ENCODE measurements at regions not wholly inside any gene's neighbourhood (a gene's known extent, or its start where the extent isn't known, plus 50 kb on each side); places are given as distances from the start of the nearest gene placed in this dataset.

DNA sequence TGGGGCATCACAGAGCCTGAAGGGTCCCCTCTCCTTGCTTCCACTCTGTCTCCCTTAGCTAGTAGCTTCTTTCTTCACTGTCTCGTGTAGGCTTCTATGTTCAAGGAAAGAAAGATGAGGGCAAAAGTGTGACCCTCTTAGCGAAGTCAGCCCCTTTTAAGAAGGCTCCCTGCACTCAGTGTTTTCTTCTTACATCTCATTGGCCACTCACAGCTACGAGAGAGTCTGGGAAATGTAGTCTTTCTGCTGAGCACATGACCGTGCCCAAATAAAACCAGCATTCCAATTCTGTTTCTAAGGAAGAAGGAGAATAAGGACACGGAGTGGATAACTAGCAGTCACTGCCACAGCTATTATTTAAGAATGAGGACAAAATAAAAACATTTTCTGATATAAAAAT, 104.9 kb upstream of the TNR start:
- TF ChIP-seq, protein P1, sequence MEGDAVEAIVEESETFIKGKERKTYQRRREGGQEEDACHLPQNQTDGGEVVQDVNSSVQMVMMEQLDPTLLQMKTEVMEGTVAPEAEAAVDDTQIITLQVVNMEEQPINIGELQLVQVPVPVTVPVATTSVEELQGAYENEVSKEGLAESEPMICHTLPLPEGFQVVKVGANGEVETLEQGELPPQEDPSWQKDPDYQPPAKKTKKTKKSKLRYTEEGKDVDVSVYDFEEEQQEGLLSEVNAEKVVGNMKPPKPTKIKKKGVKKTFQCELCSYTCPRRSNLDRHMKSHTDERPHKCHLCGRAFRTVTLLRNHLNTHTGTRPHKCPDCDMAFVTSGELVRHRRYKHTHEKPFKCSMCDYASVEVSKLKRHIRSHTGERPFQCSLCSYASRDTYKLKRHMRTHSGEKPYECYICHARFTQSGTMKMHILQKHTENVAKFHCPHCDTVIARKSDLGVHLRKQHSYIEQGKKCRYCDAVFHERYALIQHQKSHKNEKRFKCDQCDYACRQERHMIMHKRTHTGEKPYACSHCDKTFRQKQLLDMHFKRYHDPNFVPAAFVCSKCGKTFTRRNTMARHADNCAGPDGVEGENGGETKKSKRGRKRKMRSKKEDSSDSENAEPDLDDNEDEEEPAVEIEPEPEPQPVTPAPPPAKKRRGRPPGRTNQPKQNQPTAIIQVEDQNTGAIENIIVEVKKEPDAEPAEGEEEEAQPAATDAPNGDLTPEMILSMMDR (IDR thresholded peaks at IDR 0.05) = no peak
- no peak for TF ChIP-seq POLR2A (IDR thresholded peaks at IDR 0.05)
